ENCODE measurements at regions not wholly inside any gene's neighbourhood (a gene's known extent, or its start where the extent isn't known, plus 50 kb on each side); places are given as distances from the start of the nearest gene placed in this dataset.

- Histone ChIP-seq H3K27me3 (ENCODE audit: control insufficient read depth, low read length) (no peaks in the 10 kb centered on the region), H3K79me2 (ENCODE audit: control insufficient read depth, low read length) (no peaks in the 10 kb centered on the region), H3K9me3 (ENCODE audit: control insufficient read depth, insufficient read depth, low read length) (peaks cover 16% of the 10 kb centered on the region), H3K4me2 (ENCODE audit: low read length) (peak overlapping the region; percentile 66), H3K36me3 (ENCODE audit: control insufficient read depth, low read length) (no peaks in the 10 kb centered on the region), H4K20me1 (ENCODE audit: control insufficient read depth, insufficient read depth, low read depth, low read length) (no peaks in the 10 kb centered on the region), H3K4me1 (ENCODE audit: control insufficient read depth, low read length) (peaks cover 37% of the 10 kb centered on the region), H3F3A (ENCODE audit: control insufficient read depth, insufficient read depth) (0 out of 2 replicates have a peak, but pooled peaks cover 3% of the 10 kb centered on the region), H3K9me2 (replicated peaks; ENCODE audit: control insufficient read depth, low read length) (no peaks in the 10 kb centered on the region), H3K27ac (ENCODE audit: low read depth, low read length) (peak overlapping the region; percentile 60), H3K4me3 (ENCODE audit: low read length) (peak overlapping the region; percentile 47)
- TF ChIP-seq EZH2phosphoT487 (IDR thresholded peaks at IDR 0.05; ENCODE audit: borderline replicate concordance, low read length) (no peak), CTCF (IDR thresholded peaks at IDR 0.05; ENCODE audit: low read depth, low read length, poor library complexity, severe bottlenecking) (no peak)
Observed at GRCh38 chr3:163812006-163812405, 1266.3 kb downstream of the SI start.

GRCh38 chr3:163809540-163809993, 1268.7 kb downstream of the SI start:
- Histone ChIP-seq H3F3A (ENCODE audit: control insufficient read depth, insufficient read depth) (0 out of 2 replicates have a peak, but pooled peaks cover 3% of the 10 kb centered on the region), H3K27ac (ENCODE audit: low read depth, low read length) (peak overlapping the region; percentile 17), H3K4me2 (ENCODE audit: low read length) (peak overlapping the region; percentile 35; the same call in 1 of the 2 replicates), H3K4me1 (ENCODE audit: control insufficient read depth, low read length) (peaks cover 37% of the 10 kb centered on the region), H3K36me3 (ENCODE audit: control insufficient read depth, low read length) (no peaks in the 10 kb centered on the region), H3K9me2 (replicated peaks; ENCODE audit: control insufficient read depth, low read length) (no peaks in the 10 kb centered on the region), H4K20me1 (ENCODE audit: control insufficient read depth, insufficient read depth, low read depth, low read length) (no peaks in the 10 kb centered on the region), H3K79me2 (ENCODE audit: control insufficient read depth, low read length) (no peaks in the 10 kb centered on the region), H3K9me3 (ENCODE audit: control insufficient read depth, insufficient read depth, low read length) (peaks cover 7% of the 10 kb centered on the region), H3K27me3 (ENCODE audit: control insufficient read depth, low read length) (no peaks in the 10 kb centered on the region), H3K4me3 (ENCODE audit: low read length) (0 out of 2 replicates have a peak overlapping the region, but pooled peaks have one; percentile 3)
- TF ChIP-seq EZH2phosphoT487 (IDR thresholded peaks at IDR 0.05; ENCODE audit: borderline replicate concordance, low read length), result no peak
- TF ChIP-seq CTCF (IDR thresholded peaks at IDR 0.05; ENCODE audit: low read depth, low read length, poor library complexity, severe bottlenecking), result no peak

GRCh38 chr3:163786416-163786815, 1291.9 kb downstream of the SI start:
- Histone ChIP-seq H3K79me2 (ENCODE audit: control insufficient read depth, low read length) (no peaks in the 10 kb centered on the region), H3K4me3 (ENCODE audit: low read length) (no peak overlapping the region), H4K20me1 (ENCODE audit: control insufficient read depth, insufficient read depth, low read depth, low read length) (no peaks in the 10 kb centered on the region), H3K27me3 (ENCODE audit: control insufficient read depth, low read length) (no peaks in the 10 kb centered on the region), H3K9me2 (replicated peaks; ENCODE audit: control insufficient read depth, low read length) (no peaks in the 10 kb centered on the region), H3K36me3 (ENCODE audit: control insufficient read depth, low read length) (no peaks in the 10 kb centered on the region), H3K27ac (ENCODE audit: low read depth, low read length) (no peak overlapping the region), H3F3A (ENCODE audit: control insufficient read depth, insufficient read depth) (no peaks in the 10 kb centered on the region), H3K4me1 (ENCODE audit: control insufficient read depth, low read length) (peaks cover 12% of the 10 kb centered on the region; the same call in 1 of the 2 replicates), H3K4me2 (ENCODE audit: low read length) (no peak overlapping the region), H3K9me3 (ENCODE audit: control insufficient read depth, insufficient read depth, low read length) (peaks cover 5% of the 10 kb centered on the region; the same call in 1 of the 2 replicates)
- TF ChIP-seq CTCF (IDR thresholded peaks at IDR 0.05; ENCODE audit: low read depth, low read length, poor library complexity, severe bottlenecking) (no peak), EZH2phosphoT487 (IDR thresholded peaks at IDR 0.05; ENCODE audit: borderline replicate concordance, low read length) (no peak)

All from DOHH2 (cell line).